Heart right ventricle (tissue), 16 donors: ENCODE measurements at regions not wholly inside any gene's neighbourhood (a gene's known extent, or its start where the extent isn't known, plus 50 kb on each side); places are given as distances from the start of the nearest gene placed in this dataset.

ENCODE experiments used
- ATAC-seq, 8 donors: fragments of 200-7000 bp; cut with Tn5 transposase; one replicate each; pipeline ENCODE4 v1.9.1; 2020; ENCODE audit warnings: mild to moderate bottlenecking in 8 of 8, moderate library complexity in 8 of 8, moderate number of reproducible peaks in 1 of 8
- DNase-seq, 2 donors: peaks; one replicate each; pipeline ENCODE4 v3.0.0-alpha.2; 2020
- H3K27ac ChIP-seq, 10 donors: fragments of 200-600 bp; sonication (generic) in 2 of 10; one replicate each; pipeline versions ENCODE4 v1.5.0 to v1.8.0; 2020 to 2022; ENCODE audit warnings: mild to moderate bottlenecking in 3 of 10
- H3K27me3 ChIP-seq, 7 donors: fragments of 200-600 bp; one replicate each; pipeline ENCODE4 v1.8.0; 2021 to 2022; ENCODE audit warnings: mild to moderate bottlenecking in 2 of 7
- H3K36me3 ChIP-seq, 9 donors: fragments of 200-600 bp; sonication (generic) in 1 of 9; one replicate each; pipeline versions ENCODE4 v1.5.0 to v1.8.0; 2020 to 2022; ENCODE audit warnings: mild to moderate bottlenecking in 2 of 9
- H3K4me1 ChIP-seq, 9 donors: fragments of 200-600 bp; sonication (generic) in 1 of 9; one replicate each; pipeline versions ENCODE4 v1.5.0 to v1.8.0; 2020 to 2022; ENCODE audit warnings: mild to moderate bottlenecking in 4 of 9
- H3K4me3 ChIP-seq, 10 donors: fragments of 200-600 bp; sonication (generic) in 2 of 10; one replicate each; pipeline versions ENCODE4 v1.5.0 to v1.8.0; 2020 to 2022; ENCODE audit warnings: mild to moderate bottlenecking in 7 of 10, moderate library complexity in 2 of 10
- H3K9me3 ChIP-seq, 11 donors: fragments of 200-600 bp in 10 of 11; sonication (generic) in 2 of 11; one replicate each; pipeline versions ENCODE4 v1.5.0 to v1.8.0; 2013 to 2022; ENCODE audit warnings: mild to moderate bottlenecking in 2 of 11, control low read depth in 1 of 11, moderate library complexity in 1 of 11
- CTCF ChIP-seq, 9 donors: fragments of 200-600 bp; sonication (generic) in 2 of 9; IDR thresholded peaks; one replicate each; pipeline versions ENCODE4 v1.5.0 to v1.8.0; 2021 to 2022; ENCODE audit warnings: antibody characterized with exemption in 9 of 9, mild to moderate bottlenecking in 5 of 9, moderate library complexity in 1 of 9
- WGBS, 2 donors: extraction: QIAGEN DNeasy Blood & Tissue Kit; methylation state at CpG; one replicate each; pipeline ENCODE4 v1.1.7; 2013; ENCODE audit warnings: inconsistent platforms in 1 of 2; 5-methylcytosine and 5-hydroxymethylcytosine counted together
- intact Hi-C, 10 donors: fragments of 100-400 bp; cut with DNase I; formaldehyde crosslinking; loops; one replicate each; pipeline versions ENCODE4 v1.11.1 to v1.14.2; 2022
- donor health status: Arrhythmogenic right ventricular cardiomyopathy.
- donor health status: ischemic (EF 13 %, LVEDD 7.1; RV severe dilation, severe dysfunction).
- donor health status: healthy with polysubstance abuse.
- donor health status: DM: no; HTN: yes; CAD: no.
- donor health status: DM: no; HTN: no; CAD: no.
- donor health status: ischemic (EF 25% LVEDD 6.9; RV normal size, moderate dysfunction).
- donor health status: ischemic (EF 25% LVEDD 5.7; RV mildly dilated, moderate dysfunction).
- donor health status: healthy.
- donor health status: DM: yes; HTN: yes; CAD: no.
- donor health status: Ischemic cardiomyopathy.
- donor health status: ischemic (EF 35%, LVEDD 5.7; RV mildly dilated, moderate dysfunction).
- donor health status: nonischemic (EF 11% LVEDD 7.7; RV severe dilation, severe dysfunction).
- donor health status: DM: yes; HTN: yes; CAD: no.
- donor health status: PGD.
- donor health status: ischemic (EF 29% LVEDD 5.4; RV normal size, mild dysfunction).
- donor health status: nonischemic (EF 23%, LVEDD 6.1; RV moderate dilation, normal function).

GRCh38 chr12:94750864-94751263 lies 100.5 kb upstream of the TMCC3 start:
- TF ChIP-seq CTCF (IDR thresholded peaks at IDR 0.05), result no peak
- ATAC-seq, result no peak
- Histone ChIP-seq H3K27ac (no peak overlapping the region), H3K4me3 (no peak overlapping the region), H3K27me3 (peaks cover 0 to 5% (median 0%) of the 10 kb centered on the region in 7 donors), H3K9me3 (no peaks in the 10 kb centered on the region), H3K4me1 (no peaks in the 10 kb centered on the region), H3K36me3 (no peaks in the 10 kb centered on the region)
- DNase-seq, result no peak
- intact Hi-C loops, result loop anchor here in 2 of 10 donors (10.0 kb wide), 2 partner anchors 186 to 616 kb away; no protein-coding TSS in a partner anchor
- 83 to 86% methylated on average over 6 of the region's 6 CpGs for WGBS, 2 donors

- intact Hi-C loops, result loop anchor here in 2 of 10 donors (10.0 kb wide), 2 partner anchors 185 to 615 kb away; no protein-coding TSS in a partner anchor
These were observed 99.5 kb upstream of the TMCC3 start for GRCh38 chr12:94749890-94750289.

GRCh38 chr12:94749455-94749854 lies 99.1 kb upstream of the TMCC3 start:
- no peak overlapping the region for H3K27ac ChIP-seq
- no peak overlapping the region for H3K4me3 ChIP-seq
- no peaks in the 10 kb centered on the region for H3K4me1 ChIP-seq
- no peak for TF ChIP-seq CTCF (IDR thresholded peaks at IDR 0.05)
- WGBS, 2 donors, result 93 to 95% methylated on average over 7 of the region's 7 CpGs
- intact Hi-C loops, result no loop called here
- H3K27me3 ChIP-seq, result peaks cover 0 to 6% (median 0%) of the 10 kb centered on the region in 7 donors
- H3K36me3 ChIP-seq, result no peaks in the 10 kb centered on the region
- ATAC-seq (no peak), DNase-seq (no peak)
- no peaks in the 10 kb centered on the region for H3K9me3 ChIP-seq

More at GRCh38 chr12:94749890-94750289, 99.5 kb upstream of the TMCC3 start:
- DNase-seq, result no peak
- H3K27ac ChIP-seq, result no peak overlapping the region
- WGBS, 2 donors, result 85 to 92% methylated on average over 6 of the region's 6 CpGs
- H3K9me3 ChIP-seq, result no peaks in the 10 kb centered on the region
- no peaks in the 10 kb centered on the region for H3K36me3 ChIP-seq
- no peak overlapping the region for H3K4me3 ChIP-seq
- no peak for TF ChIP-seq CTCF (IDR thresholded peaks at IDR 0.05)
- peaks cover 0 to 5% (median 0%) of the 10 kb centered on the region in 7 donors for H3K27me3 ChIP-seq
- no peak for ATAC-seq
- H3K4me1 ChIP-seq, result no peaks in the 10 kb centered on the region

GRCh38 chr12:94748726-94749421 lies 98.5 kb upstream of the TMCC3 start:
- Histone ChIP-seq H3K27me3 (peaks cover 0 to 6% (median 3%) of the 10 kb centered on the region in 7 donors), H3K4me3 (no peak overlapping the region), H3K36me3 (no peaks in the 10 kb centered on the region), H3K4me1 (no peaks in the 10 kb centered on the region), H3K27ac (no peak overlapping the region), H3K9me3 (no peaks in the 10 kb centered on the region)
- DNase-seq, result no peak
- no peak for ATAC-seq
- TF ChIP-seq CTCF (IDR thresholded peaks at IDR 0.05), result no peak
- WGBS, 2 donors, result 83 to 84% methylated on average over 10 of the region's 10 CpGs
- intact Hi-C loops, result no loop called here
